ENCODE measurements at regions not wholly inside any gene's neighbourhood (a gene's known extent, or its start where the extent isn't known, plus 50 kb on each side); places are given as distances from the start of the nearest gene placed in this dataset.

DNA sequence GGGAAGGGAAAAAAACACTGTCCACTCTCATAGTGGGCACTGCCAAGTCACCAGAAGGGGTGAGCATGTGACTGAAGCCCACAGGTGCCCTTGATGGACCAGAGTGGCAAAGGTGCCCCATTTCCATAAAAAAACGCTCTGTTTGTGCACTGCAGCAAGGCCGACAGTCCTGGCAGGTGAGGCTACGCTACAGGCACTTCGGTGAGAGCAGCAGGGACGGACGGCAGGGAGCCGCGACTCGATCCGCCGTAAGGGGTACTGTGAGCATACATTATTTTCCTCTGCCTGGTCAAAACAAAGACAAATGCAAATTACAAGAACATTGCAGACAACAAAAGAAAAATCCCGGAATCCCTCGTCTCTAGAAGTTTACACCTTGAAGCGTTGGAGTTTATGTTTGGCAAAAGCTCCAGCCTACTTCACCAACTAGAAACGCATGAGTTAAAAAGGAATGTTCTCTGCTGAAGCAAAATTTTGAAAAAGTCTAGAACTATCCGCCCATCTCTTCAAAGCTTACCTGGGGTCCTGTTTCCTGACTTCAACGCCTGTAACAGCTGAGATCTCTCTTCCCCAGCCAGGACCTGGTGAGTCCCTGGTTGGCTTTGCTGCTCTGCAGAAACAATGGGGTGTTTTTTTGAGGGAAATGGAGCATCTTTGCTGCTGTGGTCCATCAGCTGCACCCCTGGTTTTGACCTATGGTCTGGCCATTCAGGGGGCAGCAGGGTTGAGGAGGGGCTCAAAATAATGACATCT, 52.9 kb upstream of the RFLNA start:
- DNase-seq: no peak

DNA sequence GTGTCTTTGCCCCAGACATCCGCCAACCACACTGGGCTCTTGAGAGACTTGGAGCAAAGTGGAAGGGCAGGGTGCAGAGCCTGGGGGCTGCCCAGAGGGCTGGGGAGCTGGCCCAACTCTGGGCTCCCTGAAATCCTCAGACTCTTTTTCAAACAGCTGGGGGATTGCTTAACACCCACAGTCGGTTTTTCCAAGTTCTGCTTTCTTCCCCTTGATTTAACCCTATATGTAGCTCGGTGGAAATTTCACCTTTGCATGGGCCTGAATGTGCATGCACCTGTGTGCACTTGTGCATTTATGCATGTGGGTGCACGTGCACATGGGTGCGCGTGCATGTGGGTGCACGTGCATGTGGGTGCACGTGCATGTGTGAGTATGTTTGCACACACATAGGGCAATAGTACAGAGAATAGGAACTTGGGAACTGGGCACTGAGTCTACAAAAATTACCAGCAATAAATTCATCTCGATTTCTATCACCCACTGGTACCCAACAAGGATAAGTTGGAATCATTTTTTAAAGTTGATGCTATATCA, 52.3 kb upstream of the RFLNA start:
- no peak for DNase-seq

DNA sequence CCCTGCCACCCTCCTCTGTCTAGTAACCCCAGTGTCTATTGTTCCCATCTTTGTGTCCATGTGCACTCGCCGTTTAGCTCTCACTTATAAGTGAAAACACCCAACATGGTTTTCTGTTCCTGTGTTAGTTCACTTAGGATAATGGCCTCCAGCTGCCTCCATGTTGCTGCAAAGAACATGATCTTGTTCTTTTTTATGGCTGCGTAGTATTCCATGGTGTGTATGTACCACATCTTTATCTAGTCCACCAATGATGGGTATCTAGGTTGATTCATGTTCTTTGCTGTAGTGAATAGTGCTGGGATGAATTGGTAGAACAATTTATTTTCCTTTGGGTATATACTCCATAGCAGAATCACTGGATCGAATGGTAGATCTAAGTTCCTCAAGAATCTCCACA, 51.0 kb upstream of the RFLNA start:
- DNase-seq: no peak
